ENCODE measurements at regions not wholly inside any gene's neighbourhood (a gene's known extent, or its start where the extent isn't known, plus 50 kb on each side); places are given as distances from the start of the nearest gene placed in this dataset.
"Not testable (repeated sequence)": the region's sequence is repeated elsewhere in the genome, so short reads cannot be mapped to it uniquely, and the experiment has no call there.

- DNase-seq = no peak
Measured at GRCh38 chr5:57002959-57003485, 51.1 kb upstream of the MIER3 start.

DNA sequence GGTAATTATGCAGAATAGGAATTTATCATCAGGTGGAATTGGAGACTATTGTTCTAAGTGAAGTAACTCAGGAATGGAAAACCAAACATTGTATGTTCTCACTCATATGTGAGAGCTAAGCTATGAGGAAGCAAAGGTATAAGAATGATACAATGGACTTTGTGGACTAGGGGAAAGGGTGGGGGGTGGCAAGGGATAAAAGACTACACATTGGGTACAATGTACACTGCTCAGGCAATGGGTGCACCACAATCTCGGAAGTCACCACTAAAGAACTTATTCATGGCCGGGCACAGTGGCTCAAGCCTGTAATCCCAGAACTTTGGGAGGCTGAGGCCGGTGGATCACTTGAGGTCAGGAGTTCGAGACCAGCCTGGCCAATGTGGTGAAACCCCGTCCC lies 51.6 kb upstream of the MIER3 start:
- not testable (repeated sequence) for DNase-seq

DNA sequence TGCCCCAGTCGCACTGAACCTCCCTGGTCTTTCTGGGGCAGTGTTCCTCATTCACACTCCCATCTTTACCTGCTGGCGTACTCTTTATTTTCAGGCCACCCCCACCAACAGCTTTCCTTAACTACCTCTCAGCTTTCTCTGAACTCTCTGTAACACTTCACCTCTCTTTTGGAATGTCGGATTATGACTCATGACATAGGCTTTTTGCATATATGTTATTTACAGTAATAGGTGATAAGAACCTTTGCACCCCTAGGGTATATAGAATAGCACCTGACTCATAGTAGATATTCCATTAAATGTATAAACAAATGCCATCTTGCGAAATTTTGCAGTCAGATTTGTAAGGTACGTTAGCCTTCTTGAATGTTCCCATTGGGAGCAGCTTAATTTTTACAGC lies 52.9 kb upstream of the MIER3 start:
- no peak for DNase-seq

DNA sequence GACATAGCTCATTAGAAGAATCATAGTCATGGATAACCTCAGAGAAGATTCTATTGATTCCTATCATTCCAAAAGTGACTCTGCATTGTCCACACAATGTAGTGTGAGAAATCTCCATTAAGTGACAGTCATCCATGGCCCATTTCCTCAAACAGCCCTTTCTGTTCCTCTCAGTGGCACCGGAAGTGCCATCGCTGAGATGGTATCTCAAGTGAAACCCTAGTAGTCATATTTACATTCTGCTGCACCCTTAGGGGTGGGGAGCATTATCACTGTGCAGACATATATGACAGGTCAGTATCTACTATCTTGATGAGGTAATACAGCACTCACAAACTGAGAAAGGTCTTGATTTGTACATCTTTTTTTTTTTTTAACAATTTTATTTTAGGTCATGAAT lies 55.4 kb upstream of the MIER3 start:
- no peak for DNase-seq

- DNase-seq = no peak
Measured at GRCh38 chr5:57009811-57010210, 57.9 kb upstream of the MIER3 start.

DNA sequence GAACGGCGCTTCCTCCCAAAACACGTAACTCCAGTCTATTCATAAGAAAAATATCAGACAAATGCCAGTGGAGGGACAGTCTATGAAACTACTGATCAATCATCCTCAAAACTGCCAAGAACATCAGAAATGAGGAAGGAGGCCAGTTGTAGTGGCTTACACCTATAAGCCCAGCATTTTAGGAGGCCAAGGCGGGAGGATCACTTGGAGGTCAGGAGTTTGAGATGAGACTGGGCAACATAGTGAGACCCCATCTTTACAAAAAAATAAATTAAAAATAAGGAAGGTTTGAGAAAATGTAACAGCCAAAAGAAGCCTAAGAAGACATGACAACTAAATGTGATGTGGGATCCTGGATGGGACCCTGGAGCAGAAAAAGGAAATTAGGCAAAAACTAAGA lies 58.9 kb upstream of the MIER3 start:
- no peak for DNase-seq

DNA sequence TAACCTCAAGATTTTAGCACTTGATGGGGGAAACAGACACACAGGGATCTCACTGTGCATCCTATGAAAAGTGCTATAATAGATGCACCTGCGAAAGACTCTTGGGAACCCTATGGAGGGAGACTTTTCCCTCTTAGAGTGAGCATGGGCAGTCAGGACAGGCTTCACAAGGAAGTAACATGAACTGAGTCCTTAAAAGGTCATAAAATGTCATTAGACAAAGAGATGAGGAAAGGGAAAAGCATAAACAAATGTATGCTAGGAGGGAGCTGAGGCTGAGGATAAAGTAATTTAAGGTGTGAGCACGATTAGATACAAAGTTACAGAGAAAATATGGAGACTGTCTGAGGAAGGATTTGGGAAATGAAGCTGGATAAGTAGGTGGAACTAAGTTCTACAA lies 60.6 kb upstream of the MIER3 start:
- no peak for DNase-seq

DNA sequence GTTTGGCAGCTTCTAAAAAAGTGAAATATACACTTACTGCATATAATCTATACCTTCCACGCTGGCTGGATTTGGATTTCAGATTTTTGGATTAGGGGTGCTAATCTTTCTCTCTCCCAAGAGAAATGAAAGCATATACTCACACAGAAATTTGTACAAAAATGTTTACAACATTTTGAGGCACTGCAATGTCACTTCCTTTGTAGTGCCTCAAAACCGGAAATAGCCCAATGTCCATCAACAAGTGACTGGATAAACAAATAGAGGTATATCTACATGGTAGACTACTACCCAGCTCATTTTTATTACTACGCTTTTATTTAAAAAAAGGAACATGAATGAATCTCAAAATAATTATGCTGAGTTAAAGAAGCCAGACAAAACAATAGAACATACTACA lies 74.0 kb upstream of the MIER3 start:
- DNase-seq = no peak

DNA sequence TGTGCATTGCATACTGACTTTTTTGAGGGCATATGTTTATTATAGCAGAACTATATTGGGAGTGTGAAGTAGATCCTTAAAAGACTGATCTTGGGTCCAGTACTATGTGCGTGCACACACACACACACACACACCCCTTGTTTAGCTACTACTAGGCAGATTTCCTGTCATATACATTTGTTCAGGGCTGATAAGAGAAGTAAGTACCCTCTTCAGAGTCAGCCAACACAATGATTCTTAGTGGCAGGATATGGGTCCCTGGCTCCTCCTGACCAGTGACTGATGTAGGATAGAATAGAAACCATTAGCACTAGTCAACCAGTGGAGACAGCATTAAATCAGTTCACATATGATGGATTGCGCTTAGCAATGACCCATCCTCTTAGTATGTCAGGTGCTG lies 76.2 kb upstream of the MIER3 start:
- DNase-seq = no peak

GRCh38 chr5:57032151-57032551 lies 80.2 kb upstream of the MIER3 start:
- no peak for DNase-seq

- no peak for DNase-seq
Measured at GRCh38 chr5:57033103-57033502, 81.2 kb upstream of the MIER3 start.

DNA sequence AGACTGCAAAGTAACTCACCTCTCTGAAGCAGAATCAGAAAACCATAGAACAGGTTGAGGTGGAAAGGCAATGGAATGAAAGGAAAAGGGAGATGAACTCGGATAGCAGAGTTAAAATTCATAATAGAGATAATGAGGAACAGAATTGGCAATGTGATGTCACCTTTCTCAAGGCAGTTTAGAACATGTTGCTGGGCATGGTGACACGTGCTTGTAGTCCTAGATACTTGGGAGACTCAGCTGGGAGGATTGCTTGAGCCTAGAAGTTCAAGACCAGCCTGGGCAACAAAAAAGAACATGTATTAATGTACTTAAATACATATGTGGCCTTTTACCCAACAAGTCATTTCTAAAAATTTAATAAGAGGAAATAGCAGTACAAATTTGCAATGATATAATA lies 81.6 kb upstream of the MIER3 start:
- DNase-seq = no peak

DNA sequence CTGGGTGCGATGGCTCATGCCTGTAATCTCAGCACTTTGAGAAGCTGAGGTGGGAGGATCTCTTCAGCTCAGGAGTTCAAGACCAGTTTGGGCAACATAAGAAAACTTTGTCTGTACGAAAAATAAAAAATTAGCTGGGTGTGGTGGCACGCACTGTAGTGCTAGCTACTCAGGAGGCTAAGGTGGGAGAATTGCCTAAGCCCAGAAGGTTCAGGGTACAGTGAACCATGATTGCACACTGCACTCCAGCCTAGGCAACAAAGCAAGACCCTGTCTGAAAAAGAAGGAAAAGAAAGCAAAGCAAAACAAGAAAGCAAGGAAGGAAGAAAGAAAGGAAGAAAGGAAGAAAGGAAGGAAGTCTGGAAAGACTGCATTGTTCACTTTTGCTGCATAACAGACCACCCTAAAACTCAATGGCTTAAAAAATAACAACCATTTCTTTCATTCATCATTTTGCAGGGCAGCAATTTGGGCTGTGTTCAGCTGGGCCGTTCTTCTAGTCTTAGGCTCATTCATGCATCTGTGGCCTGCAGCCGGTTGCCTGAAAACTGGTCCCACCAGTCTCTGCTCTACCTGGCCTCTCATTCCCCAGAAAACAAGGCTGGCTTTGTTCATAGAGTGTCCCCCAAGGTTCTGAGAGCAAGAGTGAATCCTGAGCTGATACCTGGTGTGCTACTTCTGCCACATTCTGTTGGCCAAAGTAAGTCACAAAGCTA lies 82.4 kb upstream of the MIER3 start:
- no peak for DNase-seq

- no peak for DNase-seq
Measured at GRCh38 chr5:57035955-57036354, 84.0 kb upstream of the MIER3 start.

DNA sequence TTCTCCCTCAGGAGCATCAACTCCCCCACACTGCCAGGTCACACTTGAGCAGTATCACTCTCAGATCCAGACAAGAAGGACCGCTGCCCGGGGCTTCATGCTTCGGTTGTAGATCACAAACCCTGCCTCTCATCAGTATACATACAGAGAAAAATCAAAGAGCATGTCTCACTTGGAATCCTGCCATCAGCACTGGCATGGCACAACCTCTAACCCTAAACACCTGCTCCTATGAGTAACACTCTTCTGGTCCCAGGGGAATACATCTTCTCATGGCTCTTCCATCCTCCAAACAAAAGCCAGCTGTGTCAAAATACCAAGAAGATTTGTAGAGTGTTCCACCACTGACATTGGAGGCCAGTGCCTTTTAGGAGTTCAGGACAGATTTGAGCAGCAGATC lies 84.8 kb upstream of the MIER3 start:
- no peak for DNase-seq

DNA sequence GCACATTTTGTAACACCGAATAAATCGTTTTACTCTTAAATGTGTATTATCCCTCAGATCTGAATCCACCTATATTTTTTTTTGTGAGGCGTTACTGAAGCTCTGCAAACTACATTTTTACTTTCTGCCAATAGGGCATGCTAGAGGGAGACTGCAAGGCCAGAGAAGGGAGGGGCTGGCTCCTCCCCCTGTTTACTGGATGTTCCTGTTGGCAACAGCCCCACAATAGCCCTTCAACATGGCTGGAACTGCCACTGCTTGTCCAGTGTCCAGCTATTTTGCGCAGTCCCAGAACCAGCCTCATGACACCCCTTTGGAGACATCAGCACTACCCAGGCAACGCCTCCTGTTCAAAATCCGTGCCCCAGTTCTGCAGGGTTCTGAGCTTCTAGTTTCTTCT lies 85.4 kb upstream of the MIER3 start:
- DNase-seq = no peak

DNA sequence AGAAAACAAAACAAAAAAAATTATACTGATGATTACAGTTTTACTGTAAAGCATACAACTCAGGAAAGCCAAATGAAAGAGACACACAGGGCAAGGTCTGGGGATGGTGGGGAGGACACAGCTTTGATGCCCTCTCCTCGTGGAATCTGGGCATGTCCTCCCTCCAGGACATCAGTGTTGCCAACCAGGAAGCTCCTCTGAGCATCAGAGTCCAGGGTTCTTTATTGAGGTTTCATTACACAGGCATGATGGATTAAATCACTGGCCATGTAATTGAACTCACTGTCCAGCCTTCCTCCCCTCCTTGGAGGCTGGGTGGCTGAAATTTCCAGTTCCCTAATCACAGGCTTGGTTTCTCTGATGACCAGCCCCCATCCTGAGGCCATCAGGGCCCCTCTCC lies 89.6 kb upstream of the MIER3 start:
- no peak for DNase-seq

DNA sequence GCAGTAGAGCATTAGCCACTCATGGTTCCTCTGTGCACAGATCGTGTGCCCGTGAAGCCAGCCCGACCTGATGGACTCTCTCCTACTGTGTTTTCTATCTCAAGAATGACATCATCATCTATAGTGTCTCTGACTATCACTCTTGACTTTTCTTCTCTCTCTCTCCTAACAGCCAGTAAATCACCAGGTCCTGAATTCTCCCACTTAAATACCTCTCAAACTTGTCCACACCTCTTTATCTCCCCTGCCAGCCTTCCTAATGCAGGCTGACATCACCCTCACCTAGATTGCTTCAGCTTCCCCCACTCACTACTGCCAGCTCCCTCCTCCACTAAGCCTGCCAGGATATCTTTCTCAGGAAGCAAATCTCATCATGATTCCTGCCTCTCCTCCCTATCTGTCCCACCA lies 90.6 kb upstream of the MIER3 start:
- DNase-seq = no peak

GRCh38 chr5:57054135-57054534 lies 102.2 kb upstream of the MIER3 start:
- DNase-seq = no peak

DNA sequence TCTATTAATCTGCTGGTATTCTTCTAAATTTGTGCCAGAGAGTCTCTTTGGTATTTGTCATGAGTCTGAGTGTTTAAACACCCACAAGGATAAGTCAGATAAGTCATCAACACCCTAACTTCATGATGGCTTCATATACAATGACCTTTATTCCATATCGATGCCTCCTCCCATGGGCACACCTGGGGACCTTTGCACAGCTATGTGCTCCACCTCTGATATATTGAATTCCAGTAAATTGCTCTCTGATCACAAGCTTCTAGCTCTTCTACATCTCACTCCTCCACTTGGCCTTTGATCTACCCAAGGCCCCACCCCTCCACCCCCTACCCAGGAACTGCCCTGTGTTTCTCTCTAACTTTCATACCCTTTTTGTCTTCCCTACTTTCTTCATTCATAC lies 102.7 kb upstream of the MIER3 start:
- DNase-seq = no peak

- no peak for DNase-seq
Measured at GRCh38 chr5:57055731-57056130, 103.8 kb upstream of the MIER3 start.

DNA sequence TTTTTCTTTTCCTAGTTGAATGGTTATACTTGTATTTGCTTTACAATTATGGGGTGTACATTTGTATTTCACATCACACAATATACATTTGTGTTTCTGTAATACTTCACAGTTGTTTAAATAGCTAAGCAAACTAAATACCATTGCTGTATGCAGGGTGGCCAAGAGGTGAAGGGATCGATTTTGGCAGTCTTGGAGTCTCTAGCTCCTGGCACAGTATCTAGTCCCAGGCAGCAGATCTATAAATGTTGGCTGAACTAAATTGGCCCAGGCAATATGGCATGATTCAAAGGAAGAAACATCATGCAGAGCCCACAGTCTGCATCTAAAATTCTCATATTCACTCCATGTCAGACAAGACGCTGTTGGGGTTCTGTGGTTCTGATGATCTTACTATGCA lies 110.1 kb upstream of the GPBP1 start:
- no peak for DNase-seq

GRCh38 chr5:57066924-57067596 lies 106.8 kb upstream of the GPBP1 start:
- DNase-seq = no peak

DNA sequence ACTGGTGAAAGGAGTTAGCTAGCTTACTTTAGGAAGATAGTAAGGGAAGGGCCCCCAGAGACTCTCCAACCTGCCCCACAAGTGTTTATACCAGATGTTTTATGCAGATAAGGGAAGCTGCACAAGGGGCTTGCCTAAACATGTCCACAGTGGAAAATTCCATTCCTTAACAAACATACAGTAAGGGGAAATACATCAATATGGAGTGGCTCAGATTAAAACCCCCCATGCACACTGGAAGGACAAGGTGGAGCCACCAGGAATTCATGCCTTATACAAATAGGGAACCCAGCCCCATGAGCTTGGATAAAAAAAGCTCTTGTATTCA lies 106.3 kb upstream of the GPBP1 start:
- DNase-seq = no peak

All from activated CD8-positive, alpha-beta memory T cell treated with anti-CD3 and anti-CD28 coated beads, Interleukin-2, amount 50 U/mL, for 4 hours (primary cell).